ENCODE measurements at regions not wholly inside any gene's neighbourhood (a gene's known extent, or its start where the extent isn't known, plus 50 kb on each side); places are given as distances from the start of the nearest gene placed in this dataset.

DNA sequence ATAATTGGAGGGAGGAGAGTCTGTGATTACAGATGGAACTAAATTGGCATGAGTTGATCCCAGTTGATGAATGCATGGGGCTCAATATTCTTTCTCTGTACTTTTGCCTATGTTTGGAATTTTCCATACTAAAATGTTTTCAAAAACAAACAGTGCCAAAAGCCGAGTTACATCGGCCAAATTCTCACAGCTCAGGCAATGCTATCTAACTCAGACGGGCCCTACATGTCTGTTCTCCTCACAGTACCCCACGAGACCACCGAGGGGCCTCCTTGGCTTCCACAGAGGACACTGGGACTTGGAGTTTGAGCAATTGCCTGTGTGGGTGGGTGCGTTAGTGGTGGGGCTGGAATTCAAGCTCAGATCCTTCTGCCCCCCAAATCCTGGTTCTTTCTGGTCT is 413.2 kb downstream of the CDH26 start:
- Histone ChIP-seq H2BK5ac (ENCODE audit: low read depth, low read length, poor library complexity, severe bottlenecking) (no peak overlapping the region), H4K91ac (ENCODE audit: insufficient read depth, low read depth, low read length) (no peak overlapping the region), H3K36me3 (ENCODE audit: control insufficient read depth, insufficient read depth, low read length) (no peaks in the 10 kb centered on the region), H3K4me1 (ENCODE audit: control insufficient read depth, insufficient read depth, low read length) (no peaks in the 10 kb centered on the region), H3K23ac (ENCODE audit: low read depth, low read length) (no peak overlapping the region), H2AK5ac (ENCODE audit: low read depth, low read length) (no peak overlapping the region), H3K4me3 (ENCODE audit: insufficient read depth, low read depth, low read length) (no peak overlapping the region), H2BK120ac (ENCODE audit: low read depth, low read length) (no peak overlapping the region), H2AFZ (replicated peaks; ENCODE audit: low read length, poor library complexity) (no peak overlapping the region), H4K5ac (ENCODE audit: low read depth, low read length) (no peak overlapping the region), H3K27me3 (ENCODE audit: control insufficient read depth, insufficient read depth, low read length) (no peaks in the 10 kb centered on the region), H3K9me3 (ENCODE audit: control insufficient read depth, insufficient read depth, low read length) (peaks cover 3% of the 10 kb centered on the region), H3K79me1 (ENCODE audit: low read depth in 1 of 2, low read length in 2 of 2) (no peaks in the 10 kb centered on the region), H4K20me1 (ENCODE audit: insufficient read depth, low read length) (no peaks in the 10 kb centered on the region), H2BK15ac (ENCODE audit: low read depth, low read length) (no peak overlapping the region), H3K9me1 (ENCODE audit: insufficient read depth, low read length) (no peaks in the 10 kb centered on the region), H2BK20ac (ENCODE audit: low read depth, low read length) (no peak overlapping the region), H3K27ac (ENCODE audit: insufficient read depth, low read length) (no peak overlapping the region), H4K8ac (ENCODE audit: low read depth in 2 of 2, low read length in 2 of 2) (no peak overlapping the region), H3K14ac (replicated peaks; ENCODE audit: low read depth, low read length) (no peak overlapping the region), H3K56ac (ENCODE audit: extremely low read depth, insufficient read depth, low read length) (no peak overlapping the region), H3K9ac (ENCODE audit: low read depth, low read length) (no peak overlapping the region), H3K4ac (ENCODE audit: low read depth, low read length) (no peak overlapping the region), H3K18ac (ENCODE audit: low read depth, low read length) (no peak overlapping the region), H2AK9ac (replicated peaks; ENCODE audit: low read depth, low read length, poor library complexity) (no peak overlapping the region), H3K4me2 (ENCODE audit: low read depth, low read length) (no peak overlapping the region)
- TF ChIP-seq, protein P1, sequence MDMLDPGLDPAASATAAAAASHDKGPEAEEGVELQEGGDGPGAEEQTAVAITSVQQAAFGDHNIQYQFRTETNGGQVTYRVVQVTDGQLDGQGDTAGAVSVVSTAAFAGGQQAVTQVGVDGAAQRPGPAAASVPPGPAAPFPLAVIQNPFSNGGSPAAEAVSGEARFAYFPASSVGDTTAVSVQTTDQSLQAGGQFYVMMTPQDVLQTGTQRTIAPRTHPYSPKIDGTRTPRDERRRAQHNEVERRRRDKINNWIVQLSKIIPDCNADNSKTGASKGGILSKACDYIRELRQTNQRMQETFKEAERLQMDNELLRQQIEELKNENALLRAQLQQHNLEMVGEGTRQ (IDR thresholded peaks at IDR 0.05; ENCODE audit: low read depth, low read length): no peak
- TF ChIP-seq CEBPB (IDR thresholded peaks at IDR 0.05; ENCODE audit: low read depth, low read length) (no peak), CHD1 (IDR thresholded peaks at IDR 0.05; ENCODE audit: low read depth, low read length) (no peak), BHLHE40 (IDR thresholded peaks at IDR 0.05; ENCODE audit: low read depth, low read length) (no peak), FOS (IDR thresholded peaks at IDR 0.05; ENCODE audit: low read depth, low read length) (no peak), RCOR1 (IDR thresholded peaks at IDR 0.05; ENCODE audit: insufficient replicate concordance, low read length) (no peak), RAD21 (IDR thresholded peaks at IDR 0.05; ENCODE audit: low read length) (no peak), POLR2A (IDR thresholded peaks at IDR 0.05; ENCODE audit: low read depth, low read length) (no peak)
- TF ChIP-seq, protein P2, sequence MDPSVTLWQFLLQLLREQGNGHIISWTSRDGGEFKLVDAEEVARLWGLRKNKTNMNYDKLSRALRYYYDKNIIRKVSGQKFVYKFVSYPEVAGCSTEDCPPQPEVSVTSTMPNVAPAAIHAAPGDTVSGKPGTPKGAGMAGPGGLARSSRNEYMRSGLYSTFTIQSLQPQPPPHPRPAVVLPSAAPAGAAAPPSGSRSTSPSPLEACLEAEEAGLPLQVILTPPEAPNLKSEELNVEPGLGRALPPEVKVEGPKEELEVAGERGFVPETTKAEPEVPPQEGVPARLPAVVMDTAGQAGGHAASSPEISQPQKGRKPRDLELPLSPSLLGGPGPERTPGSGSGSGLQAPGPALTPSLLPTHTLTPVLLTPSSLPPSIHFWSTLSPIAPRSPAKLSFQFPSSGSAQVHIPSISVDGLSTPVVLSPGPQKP (IDR thresholded peaks at IDR 0.05; ENCODE audit: borderline replicate concordance, low read depth, low read length): no peak
- TF ChIP-seq, protein P3, sequence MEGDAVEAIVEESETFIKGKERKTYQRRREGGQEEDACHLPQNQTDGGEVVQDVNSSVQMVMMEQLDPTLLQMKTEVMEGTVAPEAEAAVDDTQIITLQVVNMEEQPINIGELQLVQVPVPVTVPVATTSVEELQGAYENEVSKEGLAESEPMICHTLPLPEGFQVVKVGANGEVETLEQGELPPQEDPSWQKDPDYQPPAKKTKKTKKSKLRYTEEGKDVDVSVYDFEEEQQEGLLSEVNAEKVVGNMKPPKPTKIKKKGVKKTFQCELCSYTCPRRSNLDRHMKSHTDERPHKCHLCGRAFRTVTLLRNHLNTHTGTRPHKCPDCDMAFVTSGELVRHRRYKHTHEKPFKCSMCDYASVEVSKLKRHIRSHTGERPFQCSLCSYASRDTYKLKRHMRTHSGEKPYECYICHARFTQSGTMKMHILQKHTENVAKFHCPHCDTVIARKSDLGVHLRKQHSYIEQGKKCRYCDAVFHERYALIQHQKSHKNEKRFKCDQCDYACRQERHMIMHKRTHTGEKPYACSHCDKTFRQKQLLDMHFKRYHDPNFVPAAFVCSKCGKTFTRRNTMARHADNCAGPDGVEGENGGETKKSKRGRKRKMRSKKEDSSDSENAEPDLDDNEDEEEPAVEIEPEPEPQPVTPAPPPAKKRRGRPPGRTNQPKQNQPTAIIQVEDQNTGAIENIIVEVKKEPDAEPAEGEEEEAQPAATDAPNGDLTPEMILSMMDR (conservative IDR thresholded peaks at IDR 0.05; ENCODE audit: low read depth, low read length): no peak
- in situ Hi-C loops (cut with MboI; ENCODE audit: low sequenced_read_pairs) (no loop called here), dilution Hi-C loops (cut with HindIII; ENCODE audit: low sequenced_read_pairs, unreplicated experiment) (no loop called here), intact Hi-C loops (cut with micrococcal nuclease) (no loop called here)
- BruUV-seq (replicated peaks): no TSS peak
- ChIA-PET CTCF (interaction anchor here (1.3 kb wide), 1 partner anchor 9 kb away, joined by 4 read pairs; no protein-coding TSS in a partner anchor), POLR2A (ENCODE audit: unreplicated experiment) (no interaction called here)
- WGBS, 2 experiments (ENCODE audit: extremely low coverage in 2 of 2, insufficient read length in 1 of 2): no CpG with 5 or more reads among the region's 6 CpGs
- no peak for ATAC-seq (ENCODE audit: low read depth)
- DNase-seq: no peak
